Upper lobe of left lung (tissue), 4 donors: ENCODE measurements at regions not wholly inside any gene's neighbourhood (a gene's known extent, or its start where the extent isn't known, plus 50 kb on each side); places are given as distances from the start of the nearest gene placed in this dataset.

Source experiments
- CTCF ChIP-seq, 6 experiments: fragments of 450-650 bp in 4 of 6; fragments of 200-600 bp in 2 of 6; sonication (generic) in 2 of 6; IDR thresholded peaks; one replicate each; pipeline ENCODE4 v1.5.1; 2016 to 2019; ENCODE audit warnings: antibody characterized with exemption in 6 of 6
- POLR2AphosphoS5 ChIP-seq, 2 donors: sonication (generic); formaldehyde crosslinking; IDR thresholded peaks; one replicate each; pipeline ENCODE4 v1.5.1; 2017; ENCODE audit warnings: antibody characterized with exemption in 2 of 2

GRCh38 chr12:78420991-78421390, 443.6 kb upstream of the SYT1 start:
- TF ChIP-seq CTCF (IDR thresholded peaks at IDR 0.05) (no peak), POLR2AphosphoS5 (IDR thresholded peaks at IDR 0.05) (no peak)
